ENCODE measurements at regions not wholly inside any gene's neighbourhood (a gene's known extent, or its start where the extent isn't known, plus 50 kb on each side); places are given as distances from the start of the nearest gene placed in this dataset.

DNA sequence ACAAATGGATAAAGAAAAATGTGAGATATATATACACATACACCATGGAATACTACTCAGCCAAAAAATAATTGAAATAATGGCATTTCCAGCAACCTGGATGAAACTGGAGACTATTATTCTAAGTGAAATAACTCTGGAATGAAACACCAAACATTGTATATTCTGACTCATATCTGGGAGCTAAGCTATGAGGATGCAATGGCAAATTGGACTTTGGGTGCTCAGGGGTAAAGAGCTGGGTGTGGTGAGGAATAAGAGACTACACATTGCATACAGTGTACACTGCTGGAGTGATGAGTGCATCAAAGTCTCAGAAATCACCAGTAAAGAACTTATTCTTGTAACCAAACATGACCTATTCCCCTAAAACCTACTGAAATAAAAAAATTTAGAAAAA lies 636.0 kb upstream of the LRATD1 start:
- no peaks in the 10 kb centered on the region for H3K4me1 ChIP-seq (ENCODE audit: control insufficient read depth in 2 of 2, insufficient read depth in 2 of 2, low read length in 2 of 2)
- H3K27ac Mint-ChIP-seq = no peak overlapping the region
- no peak overlapping the region for H3K4me3 Mint-ChIP-seq
- intact Hi-C loops (cut with micrococcal nuclease) = no loop called here
- no peak for TF ChIP-seq EZH2 (IDR thresholded peaks at IDR 0.05; ENCODE audit: borderline replicate concordance, insufficient read depth, low read depth, low read length, poor library complexity, severe bottlenecking)
- TF ChIP-seq CTCF (IDR thresholded peaks at IDR 0.05) = no peak
- H2AFZ ChIP-seq (ENCODE audit: insufficient read depth, low read depth, low read length, poor library complexity, severe bottlenecking) = no peak overlapping the region
- no peak overlapping the region for H3K4me2 ChIP-seq (replicated peaks; ENCODE audit: low read depth, low read length, poor library complexity, severe bottlenecking)
- no peak for ATAC-seq (ENCODE audit: low read depth)
- CTCF ChIA-PET = no interaction called here
- POLR2A ChIA-PET = no interaction called here
- no peaks in the 10 kb centered on the region for H3K27me3 Mint-ChIP-seq
- H3K9ac ChIP-seq (ENCODE audit: low read length) = no peak overlapping the region
- no peaks in the 10 kb centered on the region for H3K27me3 ChIP-seq (replicated peaks in 1 of 4; ENCODE audit: control extremely low read depth in 1 of 4, control insufficient read depth in 3 of 4, insufficient read depth in 4 of 4, low read length in 3 of 4)
- no peak overlapping the region for H3K4me3 ChIP-seq (ENCODE audit: control extremely low read depth in 1 of 5, extremely low read depth in 1 of 5, insufficient read depth in 1 of 5, low read depth in 2 of 5, low read length in 4 of 5)
- no peaks in the 10 kb centered on the region for H3K36me3 ChIP-seq (replicated peaks in 1 of 2; ENCODE audit: control extremely low read depth in 1 of 2, control insufficient read depth in 1 of 2, extremely low read depth in 1 of 2, insufficient read depth in 2 of 2, low read length in 1 of 2)
- H3K79me2 ChIP-seq (ENCODE audit: control insufficient read depth, insufficient read depth, low read length) = no peaks in the 10 kb centered on the region
- H3K4me1 Mint-ChIP-seq = no peaks in the 10 kb centered on the region
- peaks cover 3% of the 10 kb centered on the region for H3K9me3 Mint-ChIP-seq (ENCODE audit: insufficient read depth)
- DNase-seq = no peak
- H3K27ac ChIP-seq (ENCODE audit: low read length in 2 of 2) = no peak overlapping the region
- H3K9me3 ChIP-seq (ENCODE audit: control extremely low read depth in 1 of 3, control insufficient read depth in 2 of 3, insufficient read depth in 1 of 3, low read length in 2 of 3) = peaks cover 0 to 3% (median 1%) of the 10 kb centered on the region in 3 donors
- H4K20me1 ChIP-seq (ENCODE audit: control insufficient read depth, insufficient read depth, low read length, poor library complexity, severe bottlenecking) = no peaks in the 10 kb centered on the region

GRCh38 chr2:14011190-14011589 lies 621.3 kb upstream of the LRATD1 start:
- ChIA-PET CTCF (no interaction called here), POLR2A (no interaction called here)
- Mint-ChIP-seq H3K4me1 (no peaks in the 10 kb centered on the region), H3K9me3 (ENCODE audit: insufficient read depth) (peaks cover 7% of the 10 kb centered on the region), H3K4me3 (no peak overlapping the region), H3K27ac (no peak overlapping the region), H3K27me3 (no peaks in the 10 kb centered on the region)
- no peaks in the 10 kb centered on the region for H4K20me1 ChIP-seq (ENCODE audit: control insufficient read depth, insufficient read depth, low read length, poor library complexity, severe bottlenecking)
- no peak overlapping the region for H3K4me3 ChIP-seq (ENCODE audit: control extremely low read depth in 1 of 5, extremely low read depth in 1 of 5, insufficient read depth in 1 of 5, low read depth in 2 of 5, low read length in 4 of 5)
- intact Hi-C loops (cut with micrococcal nuclease) = no loop called here
- no peaks in the 10 kb centered on the region for H3K79me2 ChIP-seq (ENCODE audit: control insufficient read depth, insufficient read depth, low read length)
- H3K9ac ChIP-seq (ENCODE audit: low read length) = no peak overlapping the region
- no peak for TF ChIP-seq EZH2 (IDR thresholded peaks at IDR 0.05; ENCODE audit: borderline replicate concordance, insufficient read depth, low read depth, low read length, poor library complexity, severe bottlenecking)
- TF ChIP-seq CTCF (IDR thresholded peaks at IDR 0.05) = no peak
- no peak for ATAC-seq (ENCODE audit: low read depth)
- peaks cover 0 to 6% (median 0%) of the 10 kb centered on the region in 3 donors for H3K9me3 ChIP-seq (ENCODE audit: control extremely low read depth in 1 of 3, control insufficient read depth in 2 of 3, insufficient read depth in 1 of 3, low read length in 2 of 3)
- no peak for DNase-seq
- 95% methylated on average over 2 of the region's 4 CpGs for WGBS (ENCODE audit: insufficient coverage)
- no peaks in the 10 kb centered on the region for H3K36me3 ChIP-seq (replicated peaks in 1 of 2; ENCODE audit: control extremely low read depth in 1 of 2, control insufficient read depth in 1 of 2, extremely low read depth in 1 of 2, insufficient read depth in 2 of 2, low read length in 1 of 2)
- no peaks in the 10 kb centered on the region for H3K27me3 ChIP-seq (replicated peaks in 1 of 4; ENCODE audit: control extremely low read depth in 1 of 4, control insufficient read depth in 3 of 4, insufficient read depth in 4 of 4, low read length in 3 of 4)
- H3K4me2 ChIP-seq (replicated peaks; ENCODE audit: low read depth, low read length, poor library complexity, severe bottlenecking) = no peak overlapping the region
- H2AFZ ChIP-seq (ENCODE audit: insufficient read depth, low read depth, low read length, poor library complexity, severe bottlenecking) = no peak overlapping the region
- no peaks in the 10 kb centered on the region for H3K4me1 ChIP-seq (ENCODE audit: control insufficient read depth in 2 of 2, insufficient read depth in 2 of 2, low read length in 2 of 2)
- H3K27ac ChIP-seq (ENCODE audit: low read length in 2 of 2) = no peak overlapping the region

All from B cell (primary cell).